OCI-LY7 (cell line): ENCODE measurements at regions not wholly inside any gene's neighbourhood (a gene's known extent, or its start where the extent isn't known, plus 50 kb on each side); places are given as distances from the start of the nearest gene placed in this dataset.

Source experiments
- BruUV-seq: library from RNA; stranded (reverse); fragments of 400-500 nt; replicated peaks from 2 replicates; lab custom pipeline; 2021; lab: Mats Ljungman, UMichigan
- CTCF ChIA-PET: fragments of 300-600 bp; sonication (Branson Sonifier 250); formaldehyde crosslinking; loops from one replicate; lab custom pipeline; 2022; ENCODE audit warnings: antibody characterized with exemption; ENCODE audit not compliant: unreplicated experiment; lab: Charles Lee
- POLR2A ChIA-PET: fragments of 300-600 bp; sonication (Branson Sonifier 250); formaldehyde crosslinking; loops from one replicate; lab custom pipeline; 2022; ENCODE audit warnings: antibody characterized with exemption; lab: Charles Lee
- DNase-seq: peaks from one replicate; pipeline ENCODE4 v3.0.0-alpha.2; 2015; ENCODE audit warnings: low spot score
- H2AFZ ChIP-seq: fragments of 200-600 bp; sonication (generic), shearing (Covaris generic); 2 replicates; pipeline ENCODE4 v1.6.1; 2014; ENCODE audit warnings: mild to moderate bottlenecking, antibody characterized with exemption, low read length, moderate library complexity
- H3K27ac ChIP-seq: fragments of 200-600 bp; sonication (generic); 2 replicates; pipeline ENCODE4 v1.5.1; 2014; ENCODE audit warnings: mixed run types, low read depth, mild to moderate bottlenecking, moderate library complexity, low read length, inconsistent platforms; ENCODE audit not compliant: poor library complexity, severe bottlenecking
- H3K36me3 ChIP-seq: fragments of 200-600 bp; sonication (generic); 2 replicates; pipeline ENCODE4 v1.6.1; 2014; ENCODE audit warnings: mild to moderate bottlenecking, antibody characterized with exemption, low read length, moderate library complexity, mixed read lengths; ENCODE audit not compliant: insufficient read depth
- H3K4me1 ChIP-seq: fragments of 200-600 bp; sonication (generic); 2 replicates; pipeline ENCODE4 v1.5.1; 2014; ENCODE audit warnings: mild to moderate bottlenecking, low read length; ENCODE audit not compliant: insufficient read depth, poor library complexity, severe bottlenecking
- H3K4me2 ChIP-seq: fragments of 200-600 bp; sonication (generic); 2 replicates; pipeline ENCODE4 v1.6.1; 2014; ENCODE audit warnings: mild to moderate bottlenecking, low read length
- H3K4me3 ChIP-seq: fragments of 200-600 bp; sonication (generic); 2 replicates; pipeline ENCODE4 v1.5.1; 2014; ENCODE audit warnings: mild to moderate bottlenecking, low read depth, low read length; ENCODE audit not compliant: poor library complexity, severe bottlenecking
- H3K79me2 ChIP-seq: fragments of 200-600 bp; sonication (generic); 2 replicates; pipeline ENCODE4 v1.6.1; 2016; ENCODE audit warnings: low read depth, mild to moderate bottlenecking, low read length, moderate library complexity, mixed read lengths; ENCODE audit not compliant: insufficient read depth
- H3K9me2 ChIP-seq: fragments of 200-600 bp; sonication (generic); 2 replicates; pipeline ENCODE4 v1.6.1; 2016; ENCODE audit warnings: mild to moderate bottlenecking, low read length, mixed read lengths; ENCODE audit not compliant: insufficient read depth
- H3K9me3 ChIP-seq: fragments of 200-600 bp; sonication (generic); 2 replicates; pipeline ENCODE4 v1.6.1; 2014; ENCODE audit warnings: mild to moderate bottlenecking, mixed run types, low read length, mixed read lengths
- H4K20me1 ChIP-seq: fragments of 200-600 bp; sonication (generic); 2 replicates; pipeline ENCODE4 v1.6.1; 2014; ENCODE audit warnings: mild to moderate bottlenecking, antibody characterized with exemption, low read length, moderate library complexity, mixed read lengths; ENCODE audit not compliant: insufficient read depth
- EZH2phosphoT487 ChIP-seq: fragments of 200-600 bp; sonication (generic); IDR thresholded peaks from 2 replicates; pipeline ENCODE4 v1.6.1; 2018; ENCODE audit warnings: low read depth, borderline replicate concordance, mild to moderate bottlenecking, mixed run types, antibody characterized with exemption, low read length, moderate library complexity, mixed read lengths
- intact Hi-C: fragments of 100-400 bp; cut with micrococcal nuclease; formaldehyde crosslinking; loops from one replicate; pipeline ENCODE4 v1.10.0; 2022; ENCODE audit not compliant: unreplicated experiment
- TF ChIP-seq, protein P1 (sequence below): fragments of 200-600 bp; sonication (generic); conservative IDR thresholded peaks from 2 replicates; pipeline ENCODE4 v1.5.1; 2014; ENCODE audit warnings: mild to moderate bottlenecking, antibody characterized with exemption, low read length, moderate library complexity, mixed read lengths

DNA sequence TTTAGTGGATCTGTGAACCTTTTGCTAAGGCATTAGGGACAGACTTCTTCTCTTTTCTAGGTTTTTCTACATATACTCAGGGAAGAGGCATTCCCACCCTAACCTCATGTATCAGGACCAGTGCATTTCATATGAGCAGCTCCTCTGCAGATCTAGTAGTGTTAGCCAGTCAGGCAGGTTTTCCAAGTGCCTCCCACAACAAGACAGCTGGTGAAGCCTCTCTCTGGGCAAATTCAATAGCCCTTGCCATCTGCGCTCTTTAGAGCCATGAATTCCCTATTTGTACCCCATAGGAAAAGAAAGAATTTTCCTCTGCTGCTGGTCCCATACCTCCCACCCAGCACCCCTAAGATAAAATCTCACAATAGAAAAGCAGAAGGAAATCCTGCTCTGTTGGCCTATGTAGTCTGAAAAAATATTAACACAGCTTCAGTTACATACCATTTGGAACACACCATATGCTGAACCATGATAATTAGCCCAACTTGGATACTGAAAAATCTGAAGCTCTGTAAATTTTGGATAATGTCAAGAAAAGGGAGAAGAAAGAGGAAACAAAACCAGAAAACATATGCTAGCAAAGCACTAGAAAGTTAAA is 1354.6 kb upstream of the NRXN1 start:
- intact Hi-C loops = no loop called here
- Histone ChIP-seq H3K4me3 (no peak overlapping the region), H3K9me2 (no peaks in the 10 kb centered on the region), H3K79me2 (no peaks in the 10 kb centered on the region), H3K36me3 (no peaks in the 10 kb centered on the region), H3K27ac (no peak overlapping the region), H3K9me3 (no peaks in the 10 kb centered on the region), H3K4me1 (no peaks in the 10 kb centered on the region), H4K20me1 (no peaks in the 10 kb centered on the region), H2AFZ (no peak overlapping the region), H3K4me2 (no peak overlapping the region)
- ChIA-PET CTCF (no interaction called here), POLR2A (interaction anchor here (0.7 kb wide), 1 partner anchor 566 kb away, joined by 3 read pairs; no protein-coding TSS in a partner anchor)
- BruUV-seq = no TSS peak
- TF ChIP-seq EZH2phosphoT487 = no peak
- TF ChIP-seq, protein P1, sequence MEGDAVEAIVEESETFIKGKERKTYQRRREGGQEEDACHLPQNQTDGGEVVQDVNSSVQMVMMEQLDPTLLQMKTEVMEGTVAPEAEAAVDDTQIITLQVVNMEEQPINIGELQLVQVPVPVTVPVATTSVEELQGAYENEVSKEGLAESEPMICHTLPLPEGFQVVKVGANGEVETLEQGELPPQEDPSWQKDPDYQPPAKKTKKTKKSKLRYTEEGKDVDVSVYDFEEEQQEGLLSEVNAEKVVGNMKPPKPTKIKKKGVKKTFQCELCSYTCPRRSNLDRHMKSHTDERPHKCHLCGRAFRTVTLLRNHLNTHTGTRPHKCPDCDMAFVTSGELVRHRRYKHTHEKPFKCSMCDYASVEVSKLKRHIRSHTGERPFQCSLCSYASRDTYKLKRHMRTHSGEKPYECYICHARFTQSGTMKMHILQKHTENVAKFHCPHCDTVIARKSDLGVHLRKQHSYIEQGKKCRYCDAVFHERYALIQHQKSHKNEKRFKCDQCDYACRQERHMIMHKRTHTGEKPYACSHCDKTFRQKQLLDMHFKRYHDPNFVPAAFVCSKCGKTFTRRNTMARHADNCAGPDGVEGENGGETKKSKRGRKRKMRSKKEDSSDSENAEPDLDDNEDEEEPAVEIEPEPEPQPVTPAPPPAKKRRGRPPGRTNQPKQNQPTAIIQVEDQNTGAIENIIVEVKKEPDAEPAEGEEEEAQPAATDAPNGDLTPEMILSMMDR = no peak
- DNase-seq = no peak

DNA sequence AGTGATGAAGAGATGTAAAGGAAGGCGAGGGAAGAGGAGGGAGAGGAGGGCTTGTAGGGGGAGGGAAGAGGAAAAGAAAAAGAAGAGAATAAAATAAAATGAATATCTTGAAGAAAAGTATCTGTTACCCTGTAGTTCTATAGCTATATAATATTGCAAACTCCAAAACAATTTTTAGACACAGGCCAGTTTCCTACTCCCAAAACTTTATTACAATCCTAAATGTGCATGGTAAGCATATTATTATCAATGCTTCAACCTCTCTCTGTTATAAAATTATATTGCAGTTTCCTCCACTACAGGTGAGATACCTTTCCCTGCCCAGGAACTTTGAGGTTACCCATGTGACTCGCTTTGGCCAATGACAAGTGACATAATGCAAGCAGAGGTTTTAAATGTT is 1351.6 kb upstream of the NRXN1 start:
- CTCF ChIA-PET = no interaction called here
- no peak overlapping the region for H3K4me3 ChIP-seq

DNA sequence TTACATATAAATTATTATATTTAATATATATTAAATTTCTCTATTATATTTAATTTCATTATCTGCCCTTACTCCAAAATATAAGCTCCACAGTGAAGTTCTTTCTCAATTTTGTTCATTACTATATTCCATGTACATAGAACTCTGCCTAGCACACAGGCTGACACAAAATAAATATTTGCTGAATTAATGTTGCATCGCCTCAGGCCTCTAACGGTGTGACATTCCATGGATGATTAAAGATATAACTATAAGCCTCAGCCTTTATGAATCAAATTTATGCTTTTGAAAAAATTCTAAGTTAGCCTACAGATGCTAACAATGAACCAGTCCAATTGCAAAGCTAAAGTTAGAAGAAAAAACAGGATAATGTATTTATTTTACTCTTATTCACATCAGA is 1337.2 kb upstream of the NRXN1 start:
- Histone ChIP-seq H3K4me3 (no peak overlapping the region), H3K4me1 (no peaks in the 10 kb centered on the region), H3K4me2 (no peak overlapping the region), H4K20me1 (no peaks in the 10 kb centered on the region), H3K9me2 (no peaks in the 10 kb centered on the region), H3K27ac (no peak overlapping the region), H3K9me3 (no peaks in the 10 kb centered on the region), H3K36me3 (no peaks in the 10 kb centered on the region), H2AFZ (no peak overlapping the region), H3K79me2 (no peaks in the 10 kb centered on the region)
- ChIA-PET CTCF (no interaction called here), POLR2A (no interaction called here)
- intact Hi-C loops = no loop called here
- TF ChIP-seq, protein P1 = no peak
- TF ChIP-seq EZH2phosphoT487 = no peak
- no peak for DNase-seq
- no TSS peak for BruUV-seq

More for the DNA sequence above, 1351.6 kb upstream of the NRXN1 start:
- no peak for DNase-seq
- BruUV-seq = no TSS peak
- POLR2A ChIA-PET = interaction anchor here (0.9 kb wide), 1 partner anchor 552 kb away, joined by 3 read pairs; no protein-coding TSS in a partner anchor
- no peaks in the 10 kb centered on the region for H3K79me2 ChIP-seq
- no peaks in the 10 kb centered on the region for H3K9me3 ChIP-seq
- no peaks in the 10 kb centered on the region for H3K4me1 ChIP-seq
- H2AFZ ChIP-seq = no peak overlapping the region
- H4K20me1 ChIP-seq = no peaks in the 10 kb centered on the region
- H3K4me2 ChIP-seq = no peak overlapping the region
- H3K9me2 ChIP-seq = no peaks in the 10 kb centered on the region
- H3K27ac ChIP-seq = no peak overlapping the region
- H3K36me3 ChIP-seq = no peaks in the 10 kb centered on the region
- TF ChIP-seq, protein P1 = no peak
- intact Hi-C loops = no loop called here
